Suprapubic skin (tissue), 4 donors: ENCODE measurements at regions not wholly inside any gene's neighbourhood (a gene's known extent, or its start where the extent isn't known, plus 50 kb on each side); places are given as distances from the start of the nearest gene placed in this dataset.
"Not testable (repeated sequence)": the region's sequence is repeated elsewhere in the genome, so short reads cannot be mapped to it uniquely, and the experiment has no call there.

Experiments
- DNase-seq, 2 donors: peaks; one replicate each; pipeline ENCODE4 v3.0.0-alpha.2; 2019; ENCODE audit warnings: low spot score in 2 of 2
- H3K27ac ChIP-seq: fragments of 200-600 bp; sonication (generic); one replicate; pipeline ENCODE4 v1.5.1; 2019
- H3K27me3 ChIP-seq: fragments of 200-600 bp; sonication (generic); one replicate; pipeline ENCODE4 v1.5.1; 2019
- H3K36me3 ChIP-seq: fragments of 200-600 bp; sonication (generic); one replicate; pipeline ENCODE4 v1.5.1; 2019
- H3K4me1 ChIP-seq: fragments of 200-600 bp; sonication (generic); one replicate; pipeline ENCODE4 v1.5.1; 2019
- H3K4me3 ChIP-seq: fragments of 200-600 bp; sonication (generic); one replicate; pipeline ENCODE4 v1.5.1; 2019; ENCODE audit warnings: mild to moderate bottlenecking
- H3K9me3 ChIP-seq: fragments of 200-600 bp; sonication (generic); one replicate; pipeline ENCODE4 v1.5.1; 2019
- CTCF ChIP-seq, 2 donors: fragments of 200-600 bp in 1 of 2; fragments of 450-650 bp in 1 of 2; sonication (generic) in 1 of 2; IDR thresholded peaks; one replicate each; pipeline ENCODE4 v1.5.1; 2016 to 2019; ENCODE audit warnings: antibody characterized with exemption in 2 of 2, mild to moderate bottlenecking in 1 of 2, moderate library complexity in 1 of 2
- EP300 ChIP-seq: sonication (generic); formaldehyde crosslinking; IDR thresholded peaks from one replicate; pipeline ENCODE4 v1.6.1; 2017; ENCODE audit warnings: antibody characterized with exemption
- POLR2A ChIP-seq, 2 donors: fragments of 450-650 bp; IDR thresholded peaks; one replicate each; pipeline ENCODE4 v1.6.1; 2017; ENCODE audit warnings: antibody characterized with exemption in 2 of 2, mild to moderate bottlenecking in 2 of 2, moderate library complexity in 2 of 2
- POLR2AphosphoS5 ChIP-seq, 3 donors: sonication (generic); formaldehyde crosslinking; IDR thresholded peaks; one replicate each; pipeline ENCODE4 v1.6.1; 2017; ENCODE audit warnings: antibody characterized with exemption in 3 of 3
- WGBS: methylation state at CpG from one replicate; pipeline ENCODE4 v1.1.5; 2018; 5-methylcytosine and 5-hydroxymethylcytosine counted together

- Histone ChIP-seq H3K4me3 (no peak overlapping the region), H3K4me1 (no peaks in the 10 kb centered on the region), H3K36me3 (no peaks in the 10 kb centered on the region), H3K9me3 (no peaks in the 10 kb centered on the region), H3K27ac (no peak overlapping the region), H3K27me3 (no peaks in the 10 kb centered on the region)
- DNase-seq = no peak
- no peak for TF ChIP-seq EP300
- TF ChIP-seq CTCF (IDR thresholded peaks at IDR 0.05) = no peak
- TF ChIP-seq POLR2A (IDR thresholded peaks at IDR 0.05) = no peak
- TF ChIP-seq POLR2AphosphoS5 (IDR thresholded peaks at IDR 0.05) = no peak
- WGBS = 93% methylated on average over 10 of the region's 10 CpGs
These were observed 458.5 kb downstream of the RBFOX1 start for GRCh38 chr16:7791028-7791590.

GRCh38 chr16:7775072-7775488 lies 442.4 kb downstream of the RBFOX1 start:
- Histone ChIP-seq H3K9me3 (no peaks in the 10 kb centered on the region), H3K36me3 (no peaks in the 10 kb centered on the region), H3K4me3 (no peak overlapping the region), H3K27ac (no peak overlapping the region), H3K4me1 (no peaks in the 10 kb centered on the region), H3K27me3 (no peaks in the 10 kb centered on the region)
- no peak for TF ChIP-seq POLR2AphosphoS5 (IDR thresholded peaks at IDR 0.05)
- no peak for TF ChIP-seq EP300
- TF ChIP-seq POLR2A (IDR thresholded peaks at IDR 0.05) = no peak
- no peak for TF ChIP-seq CTCF (IDR thresholded peaks at IDR 0.05)
- no peak for DNase-seq
- WGBS = 76% methylated on average over 1 of the region's 1 CpG

GRCh38 chr16:7772722-7773121 lies 440.1 kb downstream of the RBFOX1 start:
- 84% methylated on average over 8 of the region's 8 CpGs for WGBS
- Histone ChIP-seq H3K4me3 (no peak overlapping the region), H3K27ac (no peak overlapping the region), H3K27me3 (no peaks in the 10 kb centered on the region), H3K36me3 (no peaks in the 10 kb centered on the region), H3K4me1 (no peaks in the 10 kb centered on the region), H3K9me3 (no peaks in the 10 kb centered on the region)
- TF ChIP-seq EP300 (no peak), CTCF (IDR thresholded peaks at IDR 0.05) (no peak), POLR2A (IDR thresholded peaks at IDR 0.05) (no peak), POLR2AphosphoS5 (IDR thresholded peaks at IDR 0.05) (no peak)
- no peak for DNase-seq

- not testable (repeated sequence) for DNase-seq, H3K27ac ChIP-seq, H3K4me3 ChIP-seq, H3K27me3 ChIP-seq, H3K9me3 ChIP-seq, H3K36me3 ChIP-seq, H3K4me1 ChIP-seq
- WGBS = 87% methylated on average over 6 of the region's 6 CpGs
These were observed 436.4 kb downstream of the RBFOX1 start for GRCh38 chr16:7769091-7769490.

- WGBS = 53% methylated on average over 3 of the region's 3 CpGs
- H3K9me3 ChIP-seq = no peaks in the 10 kb centered on the region
- H3K27me3 ChIP-seq = no peaks in the 10 kb centered on the region
- no peak overlapping the region for H3K4me3 ChIP-seq
- no peaks in the 10 kb centered on the region for H3K4me1 ChIP-seq
- H3K27ac ChIP-seq = no peak overlapping the region
- H3K36me3 ChIP-seq = no peaks in the 10 kb centered on the region
- DNase-seq = no peak
- TF ChIP-seq POLR2AphosphoS5 (IDR thresholded peaks at IDR 0.05) (no peak), CTCF (IDR thresholded peaks at IDR 0.05) (no peak), EP300 (no peak), POLR2A (IDR thresholded peaks at IDR 0.05) (no peak)
These were observed 432.5 kb downstream of the RBFOX1 start for GRCh38 chr16:7765079-7765550.

- Histone ChIP-seq H3K9me3 (no peaks in the 10 kb centered on the region), H3K27me3 (no peaks in the 10 kb centered on the region), H3K4me3 (no peak overlapping the region), H3K36me3 (no peaks in the 10 kb centered on the region), H3K4me1 (no peaks in the 10 kb centered on the region), H3K27ac (no peak overlapping the region)
- TF ChIP-seq POLR2AphosphoS5 (IDR thresholded peaks at IDR 0.05) (no peak), EP300 (no peak), POLR2A (IDR thresholded peaks at IDR 0.05) (no peak), CTCF (IDR thresholded peaks at IDR 0.05) (no peak)
- whole genome bisulfite sequencing = 74% methylated on average over 8 of the region's 8 CpGs
- DNase-seq = no peak
These were observed 430.5 kb downstream of the RBFOX1 start for GRCh38 chr16:7763111-7763510.
